ENCODE measurements at regions not wholly inside any gene's neighbourhood (a gene's known extent, or its start where the extent isn't known, plus 50 kb on each side); places are given as distances from the start of the nearest gene placed in this dataset.

DNA sequence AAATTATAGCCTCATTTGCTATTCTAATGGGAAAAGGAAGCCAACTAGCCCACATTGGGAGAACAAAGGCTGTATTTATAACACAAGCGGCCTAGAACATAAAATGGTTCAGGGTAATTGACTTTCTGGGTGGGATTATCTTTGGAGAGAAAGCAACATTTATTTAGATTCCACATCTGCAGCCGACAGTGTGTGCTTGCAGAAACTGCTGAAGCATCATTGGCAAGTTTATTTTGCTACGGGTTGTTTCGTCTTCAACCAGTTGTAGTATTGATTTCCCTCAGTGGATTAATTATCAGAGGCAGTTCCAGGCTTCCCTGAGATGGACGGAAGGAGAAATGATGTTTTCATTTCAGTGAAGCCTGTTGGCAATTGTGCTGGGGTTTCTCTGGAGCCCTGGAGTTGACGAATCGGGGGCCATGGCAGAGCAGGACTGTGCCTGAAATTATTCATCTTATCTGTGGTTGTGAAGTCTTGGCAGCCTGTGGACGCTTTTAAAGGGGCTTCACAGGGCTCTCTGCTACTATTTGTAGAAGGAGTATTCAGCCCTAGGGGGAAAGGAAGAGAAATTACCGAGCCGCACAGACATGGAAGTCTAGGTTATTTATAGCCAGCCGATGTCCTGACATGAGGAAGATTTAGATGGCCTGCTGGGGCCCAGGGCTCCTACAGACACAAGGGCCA lies 290.6 kb upstream of the IRX4 start:
- no peak for ATAC-seq
- H3K27ac ChIP-seq, result no peak overlapping the region
- H3K36me3 ChIP-seq, result no peaks in the 10 kb centered on the region
- H3K4me1 ChIP-seq, result no peaks in the 10 kb centered on the region
- TF ChIP-seq CTCF (IDR thresholded peaks at IDR 0.05), result no peak
- no peaks in the 10 kb centered on the region for H3K9me3 ChIP-seq
- no peak for DNase-seq
- H3K27me3 ChIP-seq (ENCODE audit: low read depth), result peaks cover 30% of the 10 kb centered on the region
- no peak overlapping the region for H3K4me3 ChIP-seq
- intact Hi-C loops (cut with DNase I), result no loop called here

DNA sequence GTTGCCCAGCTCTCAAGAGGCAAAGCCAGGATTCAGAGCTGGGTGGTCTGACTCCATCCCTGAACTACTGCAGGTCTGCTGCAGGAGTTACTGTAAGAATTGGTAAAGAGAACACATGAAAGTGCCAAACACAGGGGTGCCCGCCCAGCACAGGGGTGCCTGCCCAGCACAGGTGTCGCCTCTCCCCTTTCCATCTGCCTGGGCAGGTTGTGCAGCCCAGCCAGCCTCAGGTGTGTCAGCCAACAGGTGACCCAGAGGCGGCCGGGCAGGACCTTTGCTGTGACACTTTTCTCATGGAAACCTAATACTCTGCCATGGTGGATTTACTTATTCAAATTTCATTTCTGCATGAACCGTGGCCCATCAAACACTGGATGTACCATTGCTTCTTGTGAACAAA lies 289.7 kb upstream of the IRX4 start:
- no peak overlapping the region for H3K4me3 ChIP-seq
- DNase-seq (no peak), ATAC-seq (no peak)
- H3K4me1 ChIP-seq, result no peaks in the 10 kb centered on the region
- no peaks in the 10 kb centered on the region for H3K36me3 ChIP-seq
- no peaks in the 10 kb centered on the region for H3K9me3 ChIP-seq
- no peak overlapping the region for H3K27ac ChIP-seq
- intact Hi-C loops (cut with DNase I), result no loop called here
- peaks cover 30% of the 10 kb centered on the region for H3K27me3 ChIP-seq (ENCODE audit: low read depth)
- TF ChIP-seq CTCF (IDR thresholded peaks at IDR 0.05), result no peak

- ATAC-seq, result no peak
- peaks cover 38% of the 10 kb centered on the region for H3K27me3 ChIP-seq (ENCODE audit: low read depth)
- no peak overlapping the region for H3K4me3 ChIP-seq
- DNase-seq, result no peak
- no peak for TF ChIP-seq CTCF (IDR thresholded peaks at IDR 0.05)
- H3K36me3 ChIP-seq, result no peaks in the 10 kb centered on the region
- intact Hi-C loops (cut with DNase I), result no loop called here
- no peaks in the 10 kb centered on the region for H3K9me3 ChIP-seq
- H3K4me1 ChIP-seq, result no peaks in the 10 kb centered on the region
- no peak overlapping the region for H3K27ac ChIP-seq
Measured at GRCh38 chr5:2170761-2171160, 288.0 kb upstream of the IRX4 start.

DNA sequence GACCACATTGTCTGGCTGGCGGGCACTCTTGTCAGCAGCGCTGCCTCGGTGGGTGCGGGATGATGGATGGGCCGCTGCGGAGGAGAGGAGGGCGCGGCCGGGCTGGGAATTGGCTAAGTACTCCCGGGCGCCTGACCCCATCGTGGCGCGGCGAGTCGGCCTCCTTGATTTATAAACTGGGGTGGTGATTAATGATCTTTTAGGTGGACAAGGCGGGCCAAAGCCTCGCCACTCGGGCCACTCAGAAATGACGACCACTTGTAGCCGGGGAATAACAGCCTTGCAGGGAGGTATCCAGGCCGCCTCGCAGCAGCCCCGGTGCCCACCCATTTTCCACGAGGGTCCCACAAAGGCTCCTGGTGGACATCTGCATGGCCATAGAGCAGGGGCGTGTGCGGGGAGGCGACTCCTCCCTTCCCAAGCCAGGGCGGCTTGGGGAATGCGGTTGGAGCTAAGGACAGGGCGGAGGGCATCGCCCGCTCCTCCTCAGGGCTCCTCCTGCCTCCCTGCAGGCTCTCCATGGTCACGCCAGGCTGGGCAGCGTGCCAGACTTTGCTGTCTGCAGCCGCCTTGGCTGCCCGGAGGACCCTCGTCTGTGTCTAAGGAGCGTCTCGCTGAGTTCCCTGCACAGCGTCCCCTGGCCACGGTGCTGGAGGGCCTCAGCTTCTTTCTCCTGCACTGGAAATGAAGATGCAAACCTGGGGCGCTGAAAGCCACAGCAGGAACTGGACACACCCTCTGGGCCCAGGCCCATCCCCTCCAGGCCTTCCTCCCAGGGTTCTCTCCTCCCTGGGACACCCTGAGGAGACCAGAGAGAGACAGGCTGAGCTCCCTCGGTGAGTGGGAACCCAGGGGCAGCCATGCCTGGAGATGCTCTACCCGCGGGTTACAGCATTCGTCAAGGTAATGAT lies 287.4 kb upstream of the IRX4 start:
- no peak overlapping the region for H3K4me3 ChIP-seq
- DNase-seq (no peak), ATAC-seq (peak in 1 of 2 donors; percentile 7)
- intact Hi-C loops (cut with DNase I), result no loop called here
- H3K27ac ChIP-seq, result no peak overlapping the region
- no peaks in the 10 kb centered on the region for H3K4me1 ChIP-seq
- TF ChIP-seq CTCF (IDR thresholded peaks at IDR 0.05), result no peak
- peaks cover 34% of the 10 kb centered on the region for H3K27me3 ChIP-seq (ENCODE audit: low read depth)
- no peaks in the 10 kb centered on the region for H3K9me3 ChIP-seq
- H3K36me3 ChIP-seq, result no peaks in the 10 kb centered on the region

DNA sequence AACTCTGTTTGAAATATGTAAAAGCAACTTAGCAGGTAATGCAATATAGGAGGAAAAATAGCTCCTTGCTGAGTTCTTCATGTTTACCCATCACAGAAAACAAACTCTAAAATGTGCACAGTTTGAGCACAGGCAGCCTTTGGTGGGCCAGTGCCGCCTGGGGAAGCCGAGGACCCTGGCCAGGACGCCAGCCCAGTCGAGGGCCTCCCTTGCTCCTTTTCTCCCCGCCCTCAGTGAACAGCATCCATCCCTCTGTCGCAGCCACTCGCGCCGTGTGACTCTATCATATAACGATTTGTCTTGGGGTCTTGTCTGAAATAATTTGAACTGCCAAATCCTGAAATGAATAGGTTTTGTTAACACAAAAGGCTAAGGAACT lies 286.7 kb upstream of the IRX4 start:
- H3K27me3 ChIP-seq (ENCODE audit: low read depth), result peaks cover 34% of the 10 kb centered on the region
- no peaks in the 10 kb centered on the region for H3K36me3 ChIP-seq
- no peak overlapping the region for H3K4me3 ChIP-seq
- DNase-seq (no peak), ATAC-seq (no peak)
- intact Hi-C loops (cut with DNase I), result no loop called here
- no peaks in the 10 kb centered on the region for H3K9me3 ChIP-seq
- no peak overlapping the region for H3K27ac ChIP-seq
- TF ChIP-seq CTCF (IDR thresholded peaks at IDR 0.05), result no peak
- no peaks in the 10 kb centered on the region for H3K4me1 ChIP-seq

Data from lower lobe of right lung (tissue), 2 donors.